Erythroblast (primary cell): ENCODE measurements at regions not wholly inside any gene's neighbourhood (a gene's known extent, or its start where the extent isn't known, plus 50 kb on each side); places are given as distances from the start of the nearest gene placed in this dataset.

Source experiments
- GATA1 ChIP-seq: IDR thresholded peaks from 2 replicates; pipeline ENCODE4 v1.6.1; 2011; ENCODE audit warnings: low read depth, mild to moderate bottlenecking, control low read depth, low read length, moderate library complexity
- POLR2A ChIP-seq: IDR thresholded peaks from 2 replicates; pipeline ENCODE4 v1.6.1; 2011; ENCODE audit warnings: mild to moderate bottlenecking, low read length

DNA sequence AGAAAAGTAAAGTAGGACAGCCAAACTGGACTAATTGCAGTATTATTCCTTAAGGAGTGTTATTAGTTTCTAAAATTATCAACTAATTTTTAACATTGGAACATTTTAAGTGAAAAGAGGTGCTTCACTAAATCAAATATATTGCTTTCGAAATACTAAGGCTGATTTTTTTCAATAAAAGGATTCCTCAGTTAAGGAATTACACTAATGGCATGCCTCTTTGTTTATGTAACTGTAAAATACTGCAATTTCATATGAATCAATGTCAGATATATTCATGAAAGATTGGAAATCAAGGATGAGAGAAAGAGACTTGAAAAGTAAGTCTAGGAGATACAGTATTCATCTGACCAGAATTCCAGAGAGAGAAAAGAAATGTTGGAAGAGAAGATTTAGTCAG, 129.8 kb downstream of the TANC2 start:
- TF ChIP-seq POLR2A (no peak), GATA1 (no peak)
